HG02759 (cell line): ENCODE measurements at regions not wholly inside any gene's neighbourhood (a gene's known extent, or its start where the extent isn't known, plus 50 kb on each side); places are given as distances from the start of the nearest gene placed in this dataset.

Experiments
- ATAC-seq: cut with Tn5 transposase; IDR thresholded peaks from one replicate; pipeline ENCODE4 v1.9.1; 2021; ENCODE audit warnings: mild to moderate bottlenecking, moderate library complexity; ENCODE audit not compliant: unreplicated experiment

GRCh38 chr6:145383428-145383827 lies 351.9 kb downstream of the EPM2A start:
- no peak for ATAC-seq

- no peak for ATAC-seq
Measured at GRCh38 chr6:145384503-145384902, 350.8 kb downstream of the EPM2A start.

GRCh38 chr6:145396499-145396898 lies 338.8 kb downstream of the EPM2A start:
- no peak for ATAC-seq

- no peak for ATAC-seq
Measured at GRCh38 chr6:145400508-145400907, 334.8 kb downstream of the EPM2A start.

GRCh38 chr6:145405006-145405551 lies 330.2 kb downstream of the EPM2A start:
- ATAC-seq = no peak

- ATAC-seq = no peak
Measured at GRCh38 chr6:145406783-145407182, 328.5 kb downstream of the EPM2A start.

- no peak for ATAC-seq
Measured at GRCh38 chr6:145415616-145416015, 319.7 kb downstream of the EPM2A start.

GRCh38 chr6:145420599-145420998 lies 314.7 kb downstream of the EPM2A start:
- no peak for ATAC-seq

GRCh38 chr6:145423936-145424335 lies 311.4 kb downstream of the EPM2A start:
- no peak for ATAC-seq

- ATAC-seq = no peak
Measured at GRCh38 chr6:145427232-145427631, 308.1 kb downstream of the EPM2A start.

- no peak for ATAC-seq
Measured at GRCh38 chr6:145428706-145429105, 306.6 kb downstream of the EPM2A start.

- no peak for ATAC-seq
Measured at GRCh38 chr6:145442110-145442509, 293.2 kb downstream of the EPM2A start.

- ATAC-seq = no peak
Measured at GRCh38 chr6:145445674-145446073, 289.6 kb downstream of the EPM2A start.

GRCh38 chr6:145451029-145451428 lies 284.3 kb downstream of the EPM2A start:
- ATAC-seq = no peak

GRCh38 chr6:145453376-145453775 lies 281.9 kb downstream of the EPM2A start:
- ATAC-seq = no peak

- ATAC-seq = no peak
Measured at GRCh38 chr6:145454006-145454405, 281.3 kb downstream of the EPM2A start.

- no peak for ATAC-seq
Measured at GRCh38 chr6:145457556-145457955, 277.8 kb downstream of the EPM2A start.

- no peak for ATAC-seq
Measured at GRCh38 chr6:145468534-145468933, 266.8 kb downstream of the EPM2A start.

- no peak for ATAC-seq
Measured at GRCh38 chr6:145469021-145469420, 266.3 kb downstream of the EPM2A start.

GRCh38 chr6:145475794-145476396 lies 259.4 kb downstream of the EPM2A start:
- ATAC-seq = no peak

GRCh38 chr6:145480024-145480423 lies 255.3 kb downstream of the EPM2A start:
- no peak for ATAC-seq

- no peak for ATAC-seq
Measured at GRCh38 chr6:145483191-145483996, 251.9 kb downstream of the EPM2A start.
